ENCODE measurements at regions not wholly inside any gene's neighbourhood (a gene's known extent, or its start where the extent isn't known, plus 50 kb on each side); places are given as distances from the start of the nearest gene placed in this dataset.

DNA sequence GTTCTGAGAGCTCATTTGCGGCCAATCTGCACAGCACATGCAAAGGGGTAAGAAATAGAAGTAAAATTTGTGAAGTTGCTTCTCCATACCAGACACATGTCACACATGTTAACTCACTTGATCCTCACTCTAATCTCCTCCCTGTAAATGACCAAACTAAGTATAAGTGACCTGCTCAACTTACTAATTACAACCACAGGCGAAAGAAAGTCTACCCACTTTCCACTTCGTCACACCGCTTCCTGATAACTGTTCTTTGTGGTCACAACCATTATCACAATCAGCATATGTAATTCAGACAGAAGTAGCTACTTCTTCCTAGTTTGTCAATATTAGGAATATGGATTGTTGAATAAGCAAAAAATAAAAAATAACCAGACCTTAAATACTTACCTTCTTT lies 293.7 kb upstream of the CLEC14A start:
- H2AFZ ChIP-seq (ENCODE audit: low read depth, low read length, poor library complexity, severe bottlenecking), result no peak overlapping the region
- H3K9me2 ChIP-seq (ENCODE audit: insufficient read depth), result no peaks in the 10 kb centered on the region
- no TSS peak for BruUV-seq (replicated peaks)
- H3K36me3 ChIP-seq (ENCODE audit: control insufficient read depth in 1 of 2, insufficient read depth in 2 of 2, low read length in 2 of 2), result no peaks in the 10 kb centered on the region
- no peak for TF ChIP-seq SP1 (IDR thresholded peaks at IDR 0.05; ENCODE audit: low read depth)
- TF ChIP-seq, protein P1, sequence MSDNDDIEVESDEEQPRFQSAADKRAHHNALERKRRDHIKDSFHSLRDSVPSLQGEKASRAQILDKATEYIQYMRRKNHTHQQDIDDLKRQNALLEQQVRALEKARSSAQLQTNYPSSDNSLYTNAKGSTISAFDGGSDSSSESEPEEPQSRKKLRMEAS (IDR thresholded peaks at IDR 0.05), result no peak
- no peak for TF ChIP-seq ATF3 (IDR thresholded peaks at IDR 0.05)
- no peak for TF ChIP-seq POLR2A (IDR thresholded peaks at IDR 0.05; ENCODE audit: borderline replicate concordance, extremely low read depth, insufficient read depth, insufficient read length)
- TF ChIP-seq TCF7L2 (IDR thresholded peaks at IDR 0.05; ENCODE audit: borderline replicate concordance, extremely low read depth, insufficient read depth, insufficient read length), result no peak
- TF ChIP-seq, protein P2, sequence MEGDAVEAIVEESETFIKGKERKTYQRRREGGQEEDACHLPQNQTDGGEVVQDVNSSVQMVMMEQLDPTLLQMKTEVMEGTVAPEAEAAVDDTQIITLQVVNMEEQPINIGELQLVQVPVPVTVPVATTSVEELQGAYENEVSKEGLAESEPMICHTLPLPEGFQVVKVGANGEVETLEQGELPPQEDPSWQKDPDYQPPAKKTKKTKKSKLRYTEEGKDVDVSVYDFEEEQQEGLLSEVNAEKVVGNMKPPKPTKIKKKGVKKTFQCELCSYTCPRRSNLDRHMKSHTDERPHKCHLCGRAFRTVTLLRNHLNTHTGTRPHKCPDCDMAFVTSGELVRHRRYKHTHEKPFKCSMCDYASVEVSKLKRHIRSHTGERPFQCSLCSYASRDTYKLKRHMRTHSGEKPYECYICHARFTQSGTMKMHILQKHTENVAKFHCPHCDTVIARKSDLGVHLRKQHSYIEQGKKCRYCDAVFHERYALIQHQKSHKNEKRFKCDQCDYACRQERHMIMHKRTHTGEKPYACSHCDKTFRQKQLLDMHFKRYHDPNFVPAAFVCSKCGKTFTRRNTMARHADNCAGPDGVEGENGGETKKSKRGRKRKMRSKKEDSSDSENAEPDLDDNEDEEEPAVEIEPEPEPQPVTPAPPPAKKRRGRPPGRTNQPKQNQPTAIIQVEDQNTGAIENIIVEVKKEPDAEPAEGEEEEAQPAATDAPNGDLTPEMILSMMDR (IDR thresholded peaks at IDR 0.05 in 2 of 3, conservative IDR thresholded peaks at IDR 0.05 in 1 of 3; ENCODE audit: borderline replicate concordance in 1 of 3, insufficient read depth in 1 of 3, low read depth in 2 of 3, low read length in 2 of 3), result no peak
- TF ChIP-seq POLR2AphosphoS5 (IDR thresholded peaks at IDR 0.05; ENCODE audit: low read depth, low read length), result no peak
- TF ChIP-seq EZH2phosphoT487 (IDR thresholded peaks at IDR 0.05; ENCODE audit: borderline replicate concordance), result no peak
- TF ChIP-seq ZBTB33 (IDR thresholded peaks at IDR 0.05; ENCODE audit: extremely low read depth, insufficient replicate concordance, low read length), result no peak
- TF ChIP-seq ZFX (IDR thresholded peaks at IDR 0.05), result no peak
- TF ChIP-seq CBX3 (IDR thresholded peaks at IDR 0.05; ENCODE audit: low read depth), result no peak
- no peak for TF ChIP-seq CEBPB (IDR thresholded peaks at IDR 0.05; ENCODE audit: low read depth)
- TF ChIP-seq EZH2 (IDR thresholded peaks at IDR 0.05), result no peak
- no peak for TF ChIP-seq REST (IDR thresholded peaks at IDR 0.05; ENCODE audit: low read depth)
- no peak for TF ChIP-seq SIN3A (IDR thresholded peaks at IDR 0.05; ENCODE audit: low read depth)
- no peak for TF ChIP-seq JUND (IDR thresholded peaks at IDR 0.05)
- TF ChIP-seq ELF1 (IDR thresholded peaks at IDR 0.05; ENCODE audit: borderline replicate concordance, low read depth), result no peak
- no peak for TF ChIP-seq SRF (IDR thresholded peaks at IDR 0.05; ENCODE audit: low read depth)
- H3K9me3 ChIP-seq (ENCODE audit: control insufficient read depth in 1 of 2, insufficient read depth in 1 of 2, low read depth in 1 of 2, low read length in 2 of 2), result no peaks in the 10 kb centered on the region
- ChIA-PET POLR2A (no interaction called here), CTCF (no interaction called here), RAD21 (ENCODE audit: low non-redundant PET in 1 of 2, low total read pairs in 2 of 2, uncharacterized antibody in 2 of 2, unreplicated experiment in 2 of 2) (no interaction called here)
- H3K4me3 ChIP-seq (replicated peaks in 1 of 2; ENCODE audit: low read depth in 1 of 2, low read length in 2 of 2), result no peak overlapping the region
- H3K79me2 ChIP-seq (ENCODE audit: insufficient read depth, low read length), result no peaks in the 10 kb centered on the region
- no peaks in the 10 kb centered on the region for H3K27me3 ChIP-seq (ENCODE audit: insufficient read depth, low read length)
- intact Hi-C loops (cut with micrococcal nuclease), result no loop called here
- no peaks in the 10 kb centered on the region for H4K20me1 ChIP-seq (ENCODE audit: insufficient read depth)
- no peak for DNase-seq (ENCODE audit: low read depth, low spot score)
- H3K27ac ChIP-seq (ENCODE audit: low read depth, low read length), result no peak overlapping the region
- no peak overlapping the region for H3K9ac ChIP-seq (ENCODE audit: low read length)
- H3K4me2 ChIP-seq (ENCODE audit: low read length), result no peak overlapping the region
- no peaks in the 10 kb centered on the region for H3K4me1 ChIP-seq (ENCODE audit: control insufficient read depth in 1 of 2, insufficient read depth in 2 of 2, low read length in 2 of 2)
- no peak for ATAC-seq

Data from HCT116 (cell line).